ENCODE measurements at regions not wholly inside any gene's neighbourhood (a gene's known extent, or its start where the extent isn't known, plus 50 kb on each side); places are given as distances from the start of the nearest gene placed in this dataset.

- no peak overlapping the region for H3K4me3 ChIP-seq
- H3K27ac ChIP-seq: no peak overlapping the region
- TF ChIP-seq, protein P1, sequence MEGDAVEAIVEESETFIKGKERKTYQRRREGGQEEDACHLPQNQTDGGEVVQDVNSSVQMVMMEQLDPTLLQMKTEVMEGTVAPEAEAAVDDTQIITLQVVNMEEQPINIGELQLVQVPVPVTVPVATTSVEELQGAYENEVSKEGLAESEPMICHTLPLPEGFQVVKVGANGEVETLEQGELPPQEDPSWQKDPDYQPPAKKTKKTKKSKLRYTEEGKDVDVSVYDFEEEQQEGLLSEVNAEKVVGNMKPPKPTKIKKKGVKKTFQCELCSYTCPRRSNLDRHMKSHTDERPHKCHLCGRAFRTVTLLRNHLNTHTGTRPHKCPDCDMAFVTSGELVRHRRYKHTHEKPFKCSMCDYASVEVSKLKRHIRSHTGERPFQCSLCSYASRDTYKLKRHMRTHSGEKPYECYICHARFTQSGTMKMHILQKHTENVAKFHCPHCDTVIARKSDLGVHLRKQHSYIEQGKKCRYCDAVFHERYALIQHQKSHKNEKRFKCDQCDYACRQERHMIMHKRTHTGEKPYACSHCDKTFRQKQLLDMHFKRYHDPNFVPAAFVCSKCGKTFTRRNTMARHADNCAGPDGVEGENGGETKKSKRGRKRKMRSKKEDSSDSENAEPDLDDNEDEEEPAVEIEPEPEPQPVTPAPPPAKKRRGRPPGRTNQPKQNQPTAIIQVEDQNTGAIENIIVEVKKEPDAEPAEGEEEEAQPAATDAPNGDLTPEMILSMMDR (IDR thresholded peaks at IDR 0.05): no peak
- no peak for DNase-seq (ENCODE audit: low spot score)
Observed at GRCh38 chr2:67216881-67217280, 180.3 kb upstream of the ETAA1 start.

GRCh38 chr2:67217398-67217797, 179.7 kb upstream of the ETAA1 start:
- no peak overlapping the region for H3K27ac ChIP-seq
- no peak for DNase-seq (ENCODE audit: low spot score)
- TF ChIP-seq, protein P1 (IDR thresholded peaks at IDR 0.05): no peak
- H3K4me3 ChIP-seq: no peak overlapping the region

DNA sequence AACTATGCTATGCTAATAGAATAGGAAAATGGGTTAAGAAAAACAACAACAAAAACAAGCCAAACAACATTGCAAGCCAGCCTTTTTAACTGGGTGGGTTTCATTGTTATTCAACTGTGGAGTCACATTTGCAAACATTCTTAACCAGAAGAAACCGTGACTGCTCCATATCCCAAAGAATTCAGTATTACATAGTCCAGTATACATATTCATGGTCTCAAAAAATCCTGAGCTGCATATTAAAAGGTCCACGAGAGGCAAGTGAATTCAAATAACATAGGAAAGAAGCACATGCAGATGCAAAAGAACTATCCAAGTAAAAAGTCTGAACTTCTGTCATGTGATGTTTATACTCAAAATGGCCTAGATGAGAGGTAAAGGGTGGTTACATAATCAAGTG, 179.1 kb upstream of the ETAA1 start:
- no peak overlapping the region for H3K27ac ChIP-seq
- DNase-seq (ENCODE audit: low spot score): no peak
- TF ChIP-seq, protein P1 (IDR thresholded peaks at IDR 0.05): no peak
- no peak overlapping the region for H3K4me3 ChIP-seq

GRCh38 chr2:67219651-67220050, 177.5 kb upstream of the ETAA1 start:
- Histone ChIP-seq H3K27ac (no peak overlapping the region), H3K4me3 (no peak overlapping the region)
- TF ChIP-seq, protein P1 (IDR thresholded peaks at IDR 0.05): no peak
- no peak for DNase-seq (ENCODE audit: low spot score)

- Histone ChIP-seq H3K27ac (no peak overlapping the region), H3K4me3 (no peak overlapping the region)
- DNase-seq (ENCODE audit: low spot score): no peak
- TF ChIP-seq, protein P1 (IDR thresholded peaks at IDR 0.05): no peak
Observed at GRCh38 chr2:67221266-67221665, 175.9 kb upstream of the ETAA1 start.

- TF ChIP-seq, protein P1 (IDR thresholded peaks at IDR 0.05): no peak
- no peak for DNase-seq (ENCODE audit: low spot score)
- Histone ChIP-seq H3K27ac (no peak overlapping the region), H3K4me3 (no peak overlapping the region)
Observed at GRCh38 chr2:67225287-67225973, 171.7 kb upstream of the ETAA1 start.

GRCh38 chr2:67229706-67230105, 167.4 kb upstream of the ETAA1 start:
- Histone ChIP-seq H3K4me3 (no peak overlapping the region), H3K27ac (no peak overlapping the region)
- no peak for DNase-seq (ENCODE audit: low spot score)
- TF ChIP-seq, protein P1 (IDR thresholded peaks at IDR 0.05): no peak

All from coronary artery (tissue), 2 donors.